Uterus (tissue), 2 donors: ENCODE measurements at regions not wholly inside any gene's neighbourhood (a gene's known extent, or its start where the extent isn't known, plus 50 kb on each side); places are given as distances from the start of the nearest gene placed in this dataset.
"Not testable (repeated sequence)": the region's sequence is repeated elsewhere in the genome, so short reads cannot be mapped to it uniquely, and the experiment has no call there.

Source experiments
- CTCF ChIP-seq, 4 experiments: fragments of 200-600 bp in 2 of 4; fragments of 450-650 bp in 2 of 4; sonication (generic) in 2 of 4; IDR thresholded peaks; one replicate each; pipeline ENCODE4 v1.5.1; 2016 to 2019; ENCODE audit warnings: antibody characterized with exemption in 4 of 4, mild to moderate bottlenecking in 2 of 4, moderate library complexity in 1 of 4
- POLR2A ChIP-seq, 2 donors: fragments of 450-650 bp; IDR thresholded peaks; one replicate each; pipeline ENCODE4 v1.6.1; 2016; ENCODE audit warnings: antibody characterized with exemption in 2 of 2, mild to moderate bottlenecking in 1 of 2, moderate library complexity in 1 of 2

GRCh38 chr1:206362994-206363393 is 107.3 kb upstream of the IKBKE start:
- TF ChIP-seq CTCF, POLR2A (IDR thresholded peaks at IDR 0.05): not testable (repeated sequence)
